Keratinocyte (primary cell): ENCODE measurements at regions not wholly inside any gene's neighbourhood (a gene's known extent, or its start where the extent isn't known, plus 50 kb on each side); places are given as distances from the start of the nearest gene placed in this dataset.

ENCODE experiments used
- EZH2 ChIP-seq: IDR thresholded peaks from one replicate; pipeline ENCODE4 v1.6.1; 2012; ENCODE audit warnings: inconsistent platforms, mild to moderate bottlenecking, low read length, moderate library complexity
- TF ChIP-seq, protein P1 (sequence below), 3 experiments: IDR thresholded peaks in 1 of 3; conservative IDR thresholded peaks in 1 of 3; optimal IDR thresholded peaks in 1 of 3; 2 replicates in 2 of 3; 3 replicates in 1 of 3; pipeline versions ENCODE3 to v1.5.1; 2011; ENCODE audit warnings: low read length in 3 of 3, mild to moderate bottlenecking in 3 of 3, moderate library complexity in 2 of 3, control low read depth in 1 of 3, inconsistent platforms in 1 of 3; ENCODE audit not compliant: insufficient read depth in 2 of 3; ENCODE audit errors: extremely low read depth in 1 of 3

DNA sequence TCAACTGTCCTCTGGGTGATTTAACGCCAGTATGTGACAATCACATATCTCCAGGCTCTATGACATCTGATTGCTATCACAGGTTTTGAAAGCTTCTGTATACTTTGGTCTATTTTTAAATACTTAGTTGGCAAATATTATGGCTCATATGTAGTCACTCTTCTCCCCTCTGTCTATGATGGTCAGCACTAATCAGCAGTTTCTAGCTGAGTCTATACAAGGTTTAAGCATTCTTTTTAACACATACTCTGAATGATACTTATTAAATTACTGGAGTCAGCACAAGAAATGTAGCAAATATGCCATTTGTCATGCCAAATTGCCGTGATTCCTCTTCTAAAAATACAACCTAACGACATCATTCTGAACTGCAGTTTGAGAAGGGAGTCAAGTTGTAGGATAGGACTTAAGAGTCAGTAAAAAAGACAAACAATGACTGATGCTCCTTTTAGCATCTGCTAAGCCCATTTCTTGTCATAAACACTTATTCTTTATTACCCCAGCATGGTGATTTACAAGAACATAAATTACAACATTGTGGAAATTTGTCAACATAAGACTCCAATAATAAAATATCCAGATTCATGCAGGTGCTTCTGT is 947.8 kb downstream of the XPNPEP1 start:
- TF ChIP-seq, protein P1, sequence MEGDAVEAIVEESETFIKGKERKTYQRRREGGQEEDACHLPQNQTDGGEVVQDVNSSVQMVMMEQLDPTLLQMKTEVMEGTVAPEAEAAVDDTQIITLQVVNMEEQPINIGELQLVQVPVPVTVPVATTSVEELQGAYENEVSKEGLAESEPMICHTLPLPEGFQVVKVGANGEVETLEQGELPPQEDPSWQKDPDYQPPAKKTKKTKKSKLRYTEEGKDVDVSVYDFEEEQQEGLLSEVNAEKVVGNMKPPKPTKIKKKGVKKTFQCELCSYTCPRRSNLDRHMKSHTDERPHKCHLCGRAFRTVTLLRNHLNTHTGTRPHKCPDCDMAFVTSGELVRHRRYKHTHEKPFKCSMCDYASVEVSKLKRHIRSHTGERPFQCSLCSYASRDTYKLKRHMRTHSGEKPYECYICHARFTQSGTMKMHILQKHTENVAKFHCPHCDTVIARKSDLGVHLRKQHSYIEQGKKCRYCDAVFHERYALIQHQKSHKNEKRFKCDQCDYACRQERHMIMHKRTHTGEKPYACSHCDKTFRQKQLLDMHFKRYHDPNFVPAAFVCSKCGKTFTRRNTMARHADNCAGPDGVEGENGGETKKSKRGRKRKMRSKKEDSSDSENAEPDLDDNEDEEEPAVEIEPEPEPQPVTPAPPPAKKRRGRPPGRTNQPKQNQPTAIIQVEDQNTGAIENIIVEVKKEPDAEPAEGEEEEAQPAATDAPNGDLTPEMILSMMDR (optimal IDR thresholded peaks at IDR 0.05 in 1 of 3, IDR thresholded peaks at IDR 0.05 in 1 of 3, conservative IDR thresholded peaks at IDR 0.05 in 1 of 3; ENCODE audit: extremely low read depth in 1 of 3, insufficient read depth in 2 of 3, low read length in 3 of 3) = no peak
- TF ChIP-seq EZH2 = no peak
